ENCODE measurements at regions not wholly inside any gene's neighbourhood (a gene's known extent, or its start where the extent isn't known, plus 50 kb on each side); places are given as distances from the start of the nearest gene placed in this dataset.

DNA sequence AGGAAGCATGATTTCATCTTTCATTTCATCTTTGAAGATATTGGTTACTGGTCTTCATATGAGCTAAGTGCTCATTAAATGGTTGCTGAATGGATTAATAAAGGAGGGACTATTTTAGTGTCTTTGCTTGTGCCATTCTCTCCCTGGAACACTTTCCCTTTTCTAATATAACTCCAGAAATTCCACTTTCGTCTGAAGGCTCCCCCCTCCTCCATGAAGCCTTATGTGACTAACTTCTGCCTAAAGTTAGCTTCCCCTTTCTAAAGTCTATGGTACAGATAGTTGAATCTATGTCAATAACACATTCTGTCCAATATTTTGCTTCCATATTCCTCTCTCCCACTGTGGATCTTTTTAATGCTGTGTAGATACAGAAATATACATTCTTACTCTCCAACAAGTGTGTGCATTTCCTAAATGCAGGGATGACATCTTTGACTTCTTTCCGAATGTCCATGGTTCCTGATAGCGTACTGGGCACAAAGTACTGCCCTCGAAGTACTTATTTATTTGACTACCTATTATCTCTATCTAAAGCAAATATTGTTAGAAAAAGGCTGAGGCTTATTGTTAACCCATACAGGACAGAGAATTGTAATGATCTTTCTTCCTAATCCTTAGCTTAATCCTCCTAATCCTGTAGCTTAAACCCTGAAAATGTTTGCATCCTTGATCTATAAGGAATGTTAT lies 84.7 kb upstream of the ELOVL5 start:
- H3K4me3 ChIP-seq (ENCODE audit: low read length), result no peak overlapping the region
- no peaks in the 10 kb centered on the region for H4K20me1 ChIP-seq (ENCODE audit: low read length)
- BruUV-seq (replicated peaks), result no TSS peak
- no peaks in the 10 kb centered on the region for H3K27me3 ChIP-seq (ENCODE audit: low read length)
- peaks cover 5% of the 10 kb centered on the region; the same call in 1 of the 2 replicates for H3K4me1 ChIP-seq (ENCODE audit: insufficient read depth, low read length)
- no peak overlapping the region for H3K27ac ChIP-seq (ENCODE audit: low read length)
- TF ChIP-seq, protein P1, sequence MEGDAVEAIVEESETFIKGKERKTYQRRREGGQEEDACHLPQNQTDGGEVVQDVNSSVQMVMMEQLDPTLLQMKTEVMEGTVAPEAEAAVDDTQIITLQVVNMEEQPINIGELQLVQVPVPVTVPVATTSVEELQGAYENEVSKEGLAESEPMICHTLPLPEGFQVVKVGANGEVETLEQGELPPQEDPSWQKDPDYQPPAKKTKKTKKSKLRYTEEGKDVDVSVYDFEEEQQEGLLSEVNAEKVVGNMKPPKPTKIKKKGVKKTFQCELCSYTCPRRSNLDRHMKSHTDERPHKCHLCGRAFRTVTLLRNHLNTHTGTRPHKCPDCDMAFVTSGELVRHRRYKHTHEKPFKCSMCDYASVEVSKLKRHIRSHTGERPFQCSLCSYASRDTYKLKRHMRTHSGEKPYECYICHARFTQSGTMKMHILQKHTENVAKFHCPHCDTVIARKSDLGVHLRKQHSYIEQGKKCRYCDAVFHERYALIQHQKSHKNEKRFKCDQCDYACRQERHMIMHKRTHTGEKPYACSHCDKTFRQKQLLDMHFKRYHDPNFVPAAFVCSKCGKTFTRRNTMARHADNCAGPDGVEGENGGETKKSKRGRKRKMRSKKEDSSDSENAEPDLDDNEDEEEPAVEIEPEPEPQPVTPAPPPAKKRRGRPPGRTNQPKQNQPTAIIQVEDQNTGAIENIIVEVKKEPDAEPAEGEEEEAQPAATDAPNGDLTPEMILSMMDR (conservative IDR thresholded peaks at IDR 0.05; ENCODE audit: low read depth, low read length), result no peak
- TF ChIP-seq EZH2phosphoT487 (IDR thresholded peaks at IDR 0.05; ENCODE audit: borderline replicate concordance, low read length) (no peak), EZH2 (IDR thresholded peaks at IDR 0.05; ENCODE audit: low read length, unreplicated experiment) (no peak)
- H3K36me3 ChIP-seq (ENCODE audit: low read depth, low read length), result no peaks in the 10 kb centered on the region
- no peak overlapping the region for H3K4me2 ChIP-seq (ENCODE audit: low read length)
- ChIA-PET POLR2A (ENCODE audit: unreplicated experiment) (interaction anchor here (0.7 kb wide), 2 partner anchors 112 to 134 kb away, joined by 3 to 4 read pairs; no protein-coding TSS in a partner anchor), CTCF (interaction anchor here (0.6 kb wide), 1 partner anchor 74 kb away, joined by 3 read pairs; no protein-coding TSS in a partner anchor)
- H2AFZ ChIP-seq (ENCODE audit: low read length), result no peak overlapping the region
- H3K79me2 ChIP-seq (ENCODE audit: low read length), result no peaks in the 10 kb centered on the region
- intact Hi-C loops (cut with micrococcal nuclease), result no loop called here
- H3K9me2 ChIP-seq (replicated peaks; ENCODE audit: low read length), result no peaks in the 10 kb centered on the region
- no peak overlapping the region for H3K9ac ChIP-seq (ENCODE audit: low read length)
- ATAC-seq (no peak), DNase-seq (no peak)
- H3F3A ChIP-seq (ENCODE audit: low read length, unreplicated experiment), result no peaks in the 10 kb centered on the region
- H3K9me3 ChIP-seq (ENCODE audit: low read length), result no peaks in the 10 kb centered on the region

DNA sequence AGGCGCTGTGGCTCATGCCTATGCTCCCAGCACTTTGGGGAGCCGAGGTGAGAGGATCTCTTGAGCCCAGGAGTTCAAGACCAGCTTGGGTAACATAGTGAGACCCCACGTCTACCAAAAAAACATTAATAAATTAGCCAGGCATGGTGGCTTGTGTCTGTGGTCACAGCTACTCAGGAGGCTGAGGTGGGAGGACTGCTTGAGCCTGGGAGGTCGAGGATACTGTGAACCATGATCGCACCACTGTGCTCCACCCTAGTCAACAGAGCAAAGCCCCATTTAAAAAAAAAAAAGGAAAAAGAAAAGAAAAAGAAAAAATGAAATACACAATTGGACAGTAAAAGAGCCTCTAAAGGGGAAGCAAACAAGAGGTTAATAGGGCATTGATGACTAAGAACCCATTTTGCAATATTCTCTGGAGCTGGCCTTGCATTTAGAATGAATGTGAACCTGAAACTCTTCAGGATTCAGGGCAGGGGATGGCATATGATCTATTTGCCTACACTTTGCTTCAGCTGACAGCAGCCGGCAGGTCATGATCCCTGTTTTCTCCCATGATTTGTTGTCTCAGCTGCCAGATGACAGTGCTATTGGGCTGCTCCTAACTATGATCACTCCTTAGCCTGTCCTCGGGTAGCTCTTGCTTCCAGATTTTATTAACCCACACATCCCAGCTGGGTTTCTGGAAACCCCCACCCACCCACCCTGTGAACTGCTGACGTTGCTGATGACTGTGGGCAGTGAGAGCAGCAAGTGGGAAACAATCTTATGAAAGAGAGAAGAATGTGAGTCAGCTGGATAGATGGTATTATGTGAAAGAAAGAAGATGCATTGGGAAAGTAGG lies 83.8 kb upstream of the ELOVL5 start:
- Histone ChIP-seq H3K9me3 (ENCODE audit: low read length) (no peaks in the 10 kb centered on the region), H3K9ac (ENCODE audit: low read length) (no peak overlapping the region), H3K4me1 (ENCODE audit: insufficient read depth, low read length) (peaks cover 5% of the 10 kb centered on the region; the same call in 1 of the 2 replicates), H3K27ac (ENCODE audit: low read length) (no peak overlapping the region), H3K4me2 (ENCODE audit: low read length) (no peak overlapping the region), H2AFZ (ENCODE audit: low read length) (no peak overlapping the region), H3K79me2 (ENCODE audit: low read length) (no peaks in the 10 kb centered on the region), H3K36me3 (ENCODE audit: low read depth, low read length) (no peaks in the 10 kb centered on the region), H3K27me3 (ENCODE audit: low read length) (no peaks in the 10 kb centered on the region), H3K4me3 (ENCODE audit: low read length) (no peak overlapping the region), H3K9me2 (replicated peaks; ENCODE audit: low read length) (no peaks in the 10 kb centered on the region), H4K20me1 (ENCODE audit: low read length) (no peaks in the 10 kb centered on the region), H3F3A (ENCODE audit: low read length, unreplicated experiment) (no peaks in the 10 kb centered on the region)
- intact Hi-C loops (cut with micrococcal nuclease), result no loop called here
- ATAC-seq (peak; percentile 49), DNase-seq (peak; percentile 72)
- no TSS peak for BruUV-seq (replicated peaks)
- ChIA-PET POLR2A (ENCODE audit: unreplicated experiment) (interaction anchor here (0.7 kb wide), 1 partner anchor 113 kb away, joined by 4 read pairs; no protein-coding TSS in a partner anchor), CTCF (no interaction called here)
- TF ChIP-seq EZH2phosphoT487 (IDR thresholded peaks at IDR 0.05; ENCODE audit: borderline replicate concordance, low read length) (no peak), EZH2 (IDR thresholded peaks at IDR 0.05; ENCODE audit: low read length, unreplicated experiment) (no peak)
- TF ChIP-seq, protein P1 (conservative IDR thresholded peaks at IDR 0.05; ENCODE audit: low read depth, low read length), result no peak

Measured in PC-3 (cell line).